Spleen (tissue), 11 donors: ENCODE measurements at regions not wholly inside any gene's neighbourhood (a gene's known extent, or its start where the extent isn't known, plus 50 kb on each side); places are given as distances from the start of the nearest gene placed in this dataset.

Experiments used
- DNase-seq: peaks from one replicate; pipeline ENCODE4 v3.0.0-alpha.2; 2020
- H3K27ac ChIP-seq, 8 donors: fragments of 200-600 bp; sonication (generic) in 7 of 8; 1 replicate in 4 of 8; 2 replicates in 4 of 8; pipeline versions ENCODE4 v1.5.0 to v1.8.0; 2016 to 2021; ENCODE audit warnings: inconsistent platforms in 4 of 8, mild to moderate bottlenecking in 4 of 8, moderate library complexity in 1 of 8
- H3K27me3 ChIP-seq, 7 donors: fragments of 200-600 bp; sonication (generic) in 6 of 7; replicated peaks in 1 of 7; 1 replicate in 4 of 7; 2 replicates in 3 of 7; pipeline versions ENCODE4 v1.5.0 to v1.8.0; 2016 to 2021; ENCODE audit warnings: inconsistent platforms in 3 of 7, mild to moderate bottlenecking in 1 of 7
- H3K36me3 ChIP-seq, 6 donors: fragments of 200-600 bp; sonication (generic) in 5 of 6; 1 replicate in 4 of 6; 2 replicates in 2 of 6; pipeline versions ENCODE4 v1.5.0 to v1.8.0; 2016 to 2021; ENCODE audit warnings: inconsistent platforms in 2 of 6
- H3K4me1 ChIP-seq, 6 donors: fragments of 200-600 bp; sonication (generic) in 5 of 6; 1 replicate in 3 of 6; 2 replicates in 3 of 6; pipeline versions ENCODE4 v1.5.0 to v1.8.0; 2016 to 2021; ENCODE audit warnings: inconsistent platforms in 3 of 6
- H3K4me3 ChIP-seq, 8 donors: fragments of 200-600 bp; sonication (generic) in 7 of 8; 1 replicate in 4 of 8; 2 replicates in 4 of 8; pipeline versions ENCODE4 v1.5.0 to v1.8.0; 2016 to 2021; ENCODE audit warnings: inconsistent platforms in 4 of 8, mild to moderate bottlenecking in 4 of 8, moderate library complexity in 2 of 8
- H3K9me3 ChIP-seq, 8 donors: fragments of 200-600 bp; sonication (generic) in 7 of 8; 1 replicate in 4 of 8; 2 replicates in 4 of 8; pipeline versions ENCODE4 v1.5.0 to v1.8.0; 2016 to 2021; ENCODE audit warnings: inconsistent platforms in 4 of 8
- CTCF ChIP-seq, 11 experiments: fragments of 200-600 bp in 7 of 11; fragments of 450-650 bp in 4 of 11; sonication (generic) in 4 of 11; IDR thresholded peaks in 8 of 11; conservative IDR thresholded peaks in 3 of 11; 1 replicate in 7 of 11; 2 replicates in 4 of 11; pipeline versions ENCODE4 v1.4.0 to v1.8.0; 2016 to 2021; ENCODE audit warnings: antibody characterized with exemption in 11 of 11, inconsistent platforms in 4 of 11, mild to moderate bottlenecking in 1 of 11
- POLR2A ChIP-seq, 3 donors: fragments of 450-650 bp; IDR thresholded peaks; one replicate each; pipeline ENCODE4 v1.5.1; 2017; ENCODE audit warnings: antibody characterized with exemption in 3 of 3, mild to moderate bottlenecking in 1 of 3
- POLR2AphosphoS5 ChIP-seq, 3 donors: sonication (generic); formaldehyde crosslinking; IDR thresholded peaks; one replicate each; pipeline ENCODE4 v1.5.1; 2017; ENCODE audit warnings: antibody characterized with exemption in 3 of 3
- WGBS, 5 donors: extraction: QIAGEN DNeasy Blood & Tissue Kit in 3 of 5; methylation state at CpG; one replicate each; pipeline versions ENCODE4 v1.1.5 to v1.1.7; 2013 to 2018; 5-methylcytosine and 5-hydroxymethylcytosine counted together
- intact Hi-C: fragments of 100-400 bp; cut with DNase I; formaldehyde crosslinking; loops from one replicate; pipeline ENCODE4 v1.15.0; 2023; ENCODE audit warnings: low total_unique reads
- donor health status: healthy with polysubstance abuse.
- donor health status: DM: no; HTN: no; CAD: no; lungs with moderate emphysema.
- donor health status: DM: no; HTN: no; CAD: no.
- donor health status: Bipolar disorder and iron deficiency.
- donor health status: healthy.
- donor health status: DM: no; HTN: no; CAD: no.
- donor health status: DM: yes; HTN: yes; CAD: no.

- 38 to 60% (median 49%) methylated on average over 4 of the region's 4 CpGs for WGBS, 5 donors
- H3K27ac ChIP-seq, result no peak overlapping the region
- TF ChIP-seq POLR2AphosphoS5 (IDR thresholded peaks at IDR 0.05) (no peak), POLR2A (IDR thresholded peaks at IDR 0.05) (no peak), CTCF (IDR thresholded peaks at IDR 0.05 in 8 of 11, conservative IDR thresholded peaks at IDR 0.05 in 3 of 11) (no peak)
- no peaks in the 10 kb centered on the region for H3K9me3 ChIP-seq
- H3K4me1 ChIP-seq, result no peaks in the 10 kb centered on the region
- H3K27me3 ChIP-seq, result peaks cover 0 to 6% (median 0%) of the 10 kb centered on the region in 7 donors
- intact Hi-C loops, result no loop called here
- no peak for DNase-seq
- no peak overlapping the region for H3K4me3 ChIP-seq
- H3K36me3 ChIP-seq, result no peaks in the 10 kb centered on the region
Observed at GRCh38 chr1:208604295-208604694, 360.1 kb upstream of the PLXNA2 start.

GRCh38 chr1:208606959-208607358 lies 362.8 kb upstream of the PLXNA2 start:
- Histone ChIP-seq H3K27me3 (no peaks in the 10 kb centered on the region), H3K4me3 (no peak overlapping the region), H3K36me3 (no peaks in the 10 kb centered on the region), H3K27ac (no peak overlapping the region), H3K9me3 (no peaks in the 10 kb centered on the region), H3K4me1 (no peaks in the 10 kb centered on the region)
- no peak for DNase-seq
- intact Hi-C loops, result no loop called here
- TF ChIP-seq CTCF (IDR thresholded peaks at IDR 0.05 in 8 of 11, conservative IDR thresholded peaks at IDR 0.05 in 3 of 11) (no peak), POLR2AphosphoS5 (IDR thresholded peaks at IDR 0.05) (no peak), POLR2A (IDR thresholded peaks at IDR 0.05) (no peak)
- WGBS, 5 donors, result 65 to 74% (median 65%) methylated on average over 3 of the region's 3 CpGs

- TF ChIP-seq POLR2A (IDR thresholded peaks at IDR 0.05), result no peak
- no peak for TF ChIP-seq POLR2AphosphoS5 (IDR thresholded peaks at IDR 0.05)
- TF ChIP-seq CTCF (IDR thresholded peaks at IDR 0.05 in 8 of 11, conservative IDR thresholded peaks at IDR 0.05 in 3 of 11), result no peak
- intact Hi-C loops, result no loop called here
- Histone ChIP-seq H3K9me3 (no peaks in the 10 kb centered on the region), H3K4me1 (no peaks in the 10 kb centered on the region), H3K27me3 (no peaks in the 10 kb centered on the region), H3K36me3 (no peaks in the 10 kb centered on the region), H3K27ac (no peak overlapping the region), H3K4me3 (no peak overlapping the region)
- 85 to 95% (median 89%) methylated on average over 1 of the region's 1 CpG for WGBS, 5 donors
- DNase-seq, result no peak
Observed at GRCh38 chr1:208607616-208608015, 363.4 kb upstream of the PLXNA2 start.

- Histone ChIP-seq H3K4me1 (no peaks in the 10 kb centered on the region), H3K4me3 (no peak overlapping the region), H3K27me3 (no peaks in the 10 kb centered on the region), H3K27ac (no peak overlapping the region), H3K9me3 (peaks cover 0 to 25% (median 10%) of the 10 kb centered on the region in 8 donors), H3K36me3 (no peaks in the 10 kb centered on the region)
- DNase-seq, result no peak
- TF ChIP-seq POLR2AphosphoS5 (IDR thresholded peaks at IDR 0.05) (no peak), POLR2A (IDR thresholded peaks at IDR 0.05) (no peak), CTCF (IDR thresholded peaks at IDR 0.05 in 8 of 11, conservative IDR thresholded peaks at IDR 0.05 in 3 of 11) (no peak)
- 61 to 87% (median 84%) methylated on average over 2 of the region's 2 CpGs for WGBS, 5 donors
- intact Hi-C loops, result no loop called here
Observed at GRCh38 chr1:208614610-208615009, 370.4 kb upstream of the PLXNA2 start.
